ENCODE measurements at regions not wholly inside any gene's neighbourhood (a gene's known extent, or its start where the extent isn't known, plus 50 kb on each side); places are given as distances from the start of the nearest gene placed in this dataset.

DNA sequence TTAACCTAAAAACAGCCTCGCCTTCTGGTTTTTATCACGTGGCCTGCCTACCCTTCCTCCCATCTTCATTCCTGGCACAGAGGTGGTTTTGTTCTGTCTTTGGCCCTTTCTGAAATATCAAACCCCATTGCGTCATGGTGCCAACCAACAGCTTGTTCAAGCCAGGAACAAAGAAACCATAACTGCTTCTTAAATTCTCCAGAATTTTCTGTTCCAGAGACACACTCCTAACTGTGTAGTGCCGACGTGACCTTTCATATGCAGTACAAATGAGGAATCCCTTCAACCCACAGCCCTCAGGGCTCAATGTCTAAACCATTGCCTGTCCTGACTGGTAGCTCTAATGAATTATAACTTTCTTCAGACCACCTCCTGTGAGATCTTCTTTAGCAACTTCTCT, 82.2 kb upstream of the TNP1 start:
- H3K9me2 ChIP-seq (replicated peaks; ENCODE audit: insufficient read depth, low read length), result no peaks in the 10 kb centered on the region
- no peaks in the 10 kb centered on the region for H3K9me3 ChIP-seq (ENCODE audit: insufficient read depth, low read length)
- no peaks in the 10 kb centered on the region for H3F3A ChIP-seq (ENCODE audit: insufficient read depth)
- no peaks in the 10 kb centered on the region for H3K79me2 ChIP-seq (ENCODE audit: insufficient read depth, low read length)
- no peak overlapping the region for H3K4me2 ChIP-seq (ENCODE audit: low read depth, low read length, poor library complexity, severe bottlenecking)
- TF ChIP-seq EZH2phosphoT487 (conservative IDR thresholded peaks at IDR 0.05; ENCODE audit: low read length) (no peak), CTCF (IDR thresholded peaks at IDR 0.05; ENCODE audit: insufficient read depth, low read length, poor library complexity, severe bottlenecking) (no peak)
- H3K27ac ChIP-seq (ENCODE audit: low read depth, low read length), result no peak overlapping the region
- H3K9ac ChIP-seq (ENCODE audit: low read length), result no peak overlapping the region
- no peak overlapping the region for H3K4me3 ChIP-seq (ENCODE audit: insufficient read depth, low read length, poor library complexity, severe bottlenecking)
- no peak overlapping the region for H2AFZ ChIP-seq (ENCODE audit: low read depth, low read length, severe bottlenecking)
- H3K27me3 ChIP-seq (ENCODE audit: low read length), result no peaks in the 10 kb centered on the region
- no peaks in the 10 kb centered on the region for H3K36me3 ChIP-seq (ENCODE audit: low read length)
- H4K20me1 ChIP-seq (ENCODE audit: low read depth, low read length), result no peaks in the 10 kb centered on the region

GRCh38 chr2:216936954-216937357, 77.1 kb upstream of the TNP1 start:
- H3K9me2 ChIP-seq (replicated peaks; ENCODE audit: insufficient read depth, low read length), result no peaks in the 10 kb centered on the region
- TF ChIP-seq EZH2phosphoT487 (conservative IDR thresholded peaks at IDR 0.05; ENCODE audit: low read length) (no peak), CTCF (IDR thresholded peaks at IDR 0.05; ENCODE audit: insufficient read depth, low read length, poor library complexity, severe bottlenecking) (no peak)
- no peak overlapping the region for H3K4me2 ChIP-seq (ENCODE audit: low read depth, low read length, poor library complexity, severe bottlenecking)
- H3K4me3 ChIP-seq (ENCODE audit: insufficient read depth, low read length, poor library complexity, severe bottlenecking), result no peak overlapping the region
- H3K36me3 ChIP-seq (ENCODE audit: low read length), result no peaks in the 10 kb centered on the region
- no peaks in the 10 kb centered on the region for H3K79me2 ChIP-seq (ENCODE audit: insufficient read depth, low read length)
- H4K20me1 ChIP-seq (ENCODE audit: low read depth, low read length), result no peaks in the 10 kb centered on the region
- H3K9me3 ChIP-seq (ENCODE audit: insufficient read depth, low read length), result no peaks in the 10 kb centered on the region
- H3K27me3 ChIP-seq (ENCODE audit: low read length), result no peaks in the 10 kb centered on the region
- no peak overlapping the region for H3K9ac ChIP-seq (ENCODE audit: low read length)
- no peak overlapping the region for H3K27ac ChIP-seq (ENCODE audit: low read depth, low read length)
- no peak overlapping the region for H2AFZ ChIP-seq (ENCODE audit: low read depth, low read length, severe bottlenecking)
- no peaks in the 10 kb centered on the region for H3F3A ChIP-seq (ENCODE audit: insufficient read depth)

- no peak for TF ChIP-seq EZH2phosphoT487 (conservative IDR thresholded peaks at IDR 0.05; ENCODE audit: low read length)
- no peak for TF ChIP-seq CTCF (IDR thresholded peaks at IDR 0.05; ENCODE audit: insufficient read depth, low read length, poor library complexity, severe bottlenecking)
- Histone ChIP-seq H3K4me3 (ENCODE audit: insufficient read depth, low read length, poor library complexity, severe bottlenecking) (no peak overlapping the region), H3K79me2 (ENCODE audit: insufficient read depth, low read length) (no peaks in the 10 kb centered on the region), H3K9ac (ENCODE audit: low read length) (no peak overlapping the region), H2AFZ (ENCODE audit: low read depth, low read length, severe bottlenecking) (no peak overlapping the region), H3K27me3 (ENCODE audit: low read length) (no peaks in the 10 kb centered on the region), H3K9me3 (ENCODE audit: insufficient read depth, low read length) (no peaks in the 10 kb centered on the region), H3K9me2 (replicated peaks; ENCODE audit: insufficient read depth, low read length) (no peaks in the 10 kb centered on the region), H3K4me2 (ENCODE audit: low read depth, low read length, poor library complexity, severe bottlenecking) (no peak overlapping the region), H3F3A (ENCODE audit: insufficient read depth) (no peaks in the 10 kb centered on the region), H3K36me3 (ENCODE audit: low read length) (no peaks in the 10 kb centered on the region), H4K20me1 (ENCODE audit: low read depth, low read length) (no peaks in the 10 kb centered on the region), H3K27ac (ENCODE audit: low read depth, low read length) (no peak overlapping the region)
Measured at GRCh38 chr2:216934623-216935022, 74.8 kb upstream of the TNP1 start.

- TF ChIP-seq EZH2phosphoT487 (conservative IDR thresholded peaks at IDR 0.05; ENCODE audit: low read length), result no peak
- TF ChIP-seq CTCF (IDR thresholded peaks at IDR 0.05; ENCODE audit: insufficient read depth, low read length, poor library complexity, severe bottlenecking), result no peak
- H3K27ac ChIP-seq (ENCODE audit: low read depth, low read length), result no peak overlapping the region
- H3F3A ChIP-seq (ENCODE audit: insufficient read depth), result no peaks in the 10 kb centered on the region
- no peak overlapping the region for H3K4me2 ChIP-seq (ENCODE audit: low read depth, low read length, poor library complexity, severe bottlenecking)
- no peaks in the 10 kb centered on the region for H3K9me3 ChIP-seq (ENCODE audit: insufficient read depth, low read length)
- H3K4me3 ChIP-seq (ENCODE audit: insufficient read depth, low read length, poor library complexity, severe bottlenecking), result no peak overlapping the region
- H2AFZ ChIP-seq (ENCODE audit: low read depth, low read length, severe bottlenecking), result no peak overlapping the region
- no peaks in the 10 kb centered on the region for H3K9me2 ChIP-seq (replicated peaks; ENCODE audit: insufficient read depth, low read length)
- no peaks in the 10 kb centered on the region for H3K79me2 ChIP-seq (ENCODE audit: insufficient read depth, low read length)
- H3K36me3 ChIP-seq (ENCODE audit: low read length), result no peaks in the 10 kb centered on the region
- H4K20me1 ChIP-seq (ENCODE audit: low read depth, low read length), result no peaks in the 10 kb centered on the region
- H3K27me3 ChIP-seq (ENCODE audit: low read length), result no peaks in the 10 kb centered on the region
- no peak overlapping the region for H3K9ac ChIP-seq (ENCODE audit: low read length)
Measured at GRCh38 chr2:216934151-216934550, 74.3 kb upstream of the TNP1 start.

Measured in SU-DHL-6 (cell line).